RPMI8226 (cell line): ENCODE measurements at regions not wholly inside any gene's neighbourhood (a gene's known extent, or its start where the extent isn't known, plus 50 kb on each side); places are given as distances from the start of the nearest gene placed in this dataset.
A peak's percentile ranks its signal among the peaks of the same experiment; 100 is the strongest.
"Not testable (repeated sequence)": the region's sequence is repeated elsewhere in the genome, so short reads cannot be mapped to it uniquely, and the experiment has no call there.

ENCODE experiments used
- DNase-seq: peaks from one replicate; pipeline ENCODE4 v3.0.0-alpha.2; 2015

GRCh38 chr3:27629366-27629765 lies 92.8 kb downstream of the EOMES start:
- no peak for DNase-seq

- DNase-seq: no peak
Observed at GRCh38 chr3:27628026-27628750, 93.9 kb downstream of the EOMES start.

DNA sequence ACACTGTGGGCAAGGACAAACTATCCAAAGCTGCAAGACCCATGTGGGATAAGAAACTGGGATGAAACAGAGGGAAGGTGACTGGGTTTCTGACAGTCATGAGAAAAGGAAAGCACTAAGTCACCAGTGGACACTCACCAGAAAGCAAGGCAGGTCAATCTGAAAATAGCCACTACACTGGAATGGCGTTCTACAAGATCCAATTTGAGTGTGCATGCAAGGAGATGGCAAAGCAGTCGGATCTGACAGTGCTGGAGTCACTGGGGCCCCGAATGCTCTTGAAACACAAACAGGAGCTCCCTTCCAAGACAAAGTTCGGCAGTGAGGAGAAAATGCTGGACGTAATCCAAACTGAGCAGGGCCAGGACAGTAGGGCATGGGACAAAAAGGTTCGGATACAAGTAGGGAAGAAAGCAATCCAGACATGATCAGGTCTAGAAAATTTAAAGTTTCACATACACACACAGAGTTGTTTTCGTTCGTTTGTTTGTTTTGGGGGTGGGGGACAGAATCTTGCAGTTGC lies 95.5 kb downstream of the EOMES start:
- no peak for DNase-seq

- no peak for DNase-seq
Observed at GRCh38 chr3:27625864-27626263, 96.3 kb downstream of the EOMES start.

GRCh38 chr3:27623085-27623753 lies 98.9 kb downstream of the EOMES start:
- no peak for DNase-seq

- no peak for DNase-seq
Observed at GRCh38 chr3:27617552-27617951, 104.6 kb downstream of the EOMES start.

DNA sequence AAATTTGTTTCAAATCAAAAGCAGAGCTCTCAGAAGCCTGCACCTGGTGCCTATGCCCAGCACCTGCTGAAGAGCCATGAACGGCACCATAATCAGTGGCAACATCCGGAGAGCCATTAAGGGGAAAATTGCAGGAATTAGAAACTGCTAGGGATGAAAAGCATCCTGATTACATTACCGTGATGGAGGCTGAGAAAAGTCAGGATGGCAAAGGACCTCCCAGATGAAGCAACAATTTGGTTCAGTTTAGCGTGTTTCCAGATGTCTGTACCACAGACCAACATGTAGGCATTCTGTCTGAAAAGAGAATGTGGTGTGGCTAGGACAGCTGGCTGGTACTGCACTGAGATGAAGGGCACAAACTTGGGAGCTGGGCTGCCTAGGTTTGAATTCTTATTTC lies 106.1 kb downstream of the EOMES start:
- DNase-seq: no peak

- DNase-seq: no peak
Observed at GRCh38 chr3:27615555-27615954, 106.6 kb downstream of the EOMES start.

GRCh38 chr3:27614592-27614991 lies 107.5 kb downstream of the EOMES start:
- no peak for DNase-seq

GRCh38 chr3:27613846-27614500 lies 108.2 kb downstream of the EOMES start:
- DNase-seq: no peak

DNA sequence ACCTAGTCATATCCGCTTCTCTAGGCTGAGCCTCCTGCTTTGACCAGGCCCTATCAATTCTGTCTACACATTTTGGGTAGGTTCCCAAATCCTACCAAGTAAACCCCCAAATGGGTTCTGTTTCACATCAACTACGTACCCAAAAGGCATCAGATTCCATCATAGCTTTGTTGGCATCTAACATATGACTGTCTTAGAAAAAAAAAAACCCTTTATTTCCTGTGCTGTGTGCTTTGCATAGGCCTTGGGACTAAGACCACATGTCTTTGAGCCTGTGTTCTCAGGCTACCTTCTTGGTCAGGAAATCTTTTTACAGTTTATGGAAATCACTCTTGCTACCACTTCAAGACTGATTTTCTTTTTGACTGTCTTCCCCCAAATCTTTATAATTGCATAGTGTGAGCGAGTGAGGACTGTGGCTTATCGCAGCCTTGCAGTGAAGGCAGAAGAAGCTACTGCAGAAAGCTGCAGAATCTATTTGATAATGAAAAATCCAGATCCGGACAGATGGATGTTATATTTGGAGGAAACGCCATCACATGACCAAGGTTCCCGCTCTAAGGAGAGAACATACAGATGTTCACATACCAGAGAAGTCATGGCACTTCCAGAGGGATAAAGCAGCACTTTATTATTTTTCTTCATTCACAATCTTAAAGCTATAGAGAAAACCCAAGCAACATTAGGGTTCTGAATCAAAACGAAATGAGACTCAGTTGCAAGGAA lies 111.2 kb downstream of the EOMES start:
- DNase-seq: no peak

- no peak for DNase-seq
Observed at GRCh38 chr3:27607370-27607769, 114.8 kb downstream of the EOMES start.

- DNase-seq: no peak
Observed at GRCh38 chr3:27606537-27606936, 115.6 kb downstream of the EOMES start.

GRCh38 chr3:27601311-27601710 lies 117.1 kb upstream of the SLC4A7 start:
- not testable (repeated sequence) for DNase-seq

DNA sequence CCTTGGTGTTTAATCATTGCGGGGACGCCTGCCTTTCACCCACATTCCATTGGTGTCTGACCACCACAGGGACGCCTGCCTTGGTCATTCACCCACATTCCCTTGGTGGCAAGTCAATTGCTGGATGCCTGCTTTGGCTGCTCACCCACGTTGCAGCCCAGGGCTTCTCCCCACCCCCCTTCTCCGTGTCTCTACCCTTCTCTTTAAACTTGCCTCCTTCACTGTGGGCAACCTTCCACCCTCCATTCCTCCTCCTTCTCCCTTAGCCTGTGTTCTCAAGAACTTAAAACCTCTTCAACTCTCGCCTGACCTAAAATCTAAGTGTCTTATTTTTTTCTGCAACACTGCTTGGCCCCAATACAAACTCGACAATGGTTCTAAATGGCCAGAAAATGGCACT lies 115.6 kb upstream of the SLC4A7 start:
- DNase-seq: not testable (repeated sequence)

- DNase-seq: no peak
Observed at GRCh38 chr3:27596921-27597320, 112.7 kb upstream of the SLC4A7 start.

DNA sequence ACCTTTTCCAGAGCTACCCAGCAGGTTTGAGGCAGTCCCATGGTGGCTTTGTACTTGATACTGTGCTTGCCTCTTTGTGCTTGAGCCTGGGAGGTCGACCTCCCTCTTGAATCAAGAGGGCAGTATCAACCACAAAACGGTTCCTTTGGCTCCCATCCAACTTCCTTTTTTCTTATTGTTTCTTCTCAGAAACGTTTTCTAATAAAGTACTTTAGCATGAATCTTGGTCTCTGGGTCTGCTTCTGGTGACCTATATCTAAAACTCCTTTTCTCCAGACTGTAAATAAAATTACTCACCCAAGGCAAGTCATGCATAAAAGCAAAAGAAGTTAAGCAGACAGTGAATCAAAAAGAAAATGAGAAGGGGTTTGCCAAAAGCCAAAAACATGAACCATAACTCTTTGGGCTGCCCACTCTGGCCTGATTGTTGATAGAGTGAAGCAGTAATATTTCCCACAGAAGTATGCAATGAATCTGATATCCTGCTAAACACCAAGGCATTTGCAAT lies 112.2 kb upstream of the SLC4A7 start:
- peak; percentile 17 for DNase-seq

GRCh38 chr3:27594096-27594690 lies 110.0 kb upstream of the SLC4A7 start:
- no peak for DNase-seq

DNA sequence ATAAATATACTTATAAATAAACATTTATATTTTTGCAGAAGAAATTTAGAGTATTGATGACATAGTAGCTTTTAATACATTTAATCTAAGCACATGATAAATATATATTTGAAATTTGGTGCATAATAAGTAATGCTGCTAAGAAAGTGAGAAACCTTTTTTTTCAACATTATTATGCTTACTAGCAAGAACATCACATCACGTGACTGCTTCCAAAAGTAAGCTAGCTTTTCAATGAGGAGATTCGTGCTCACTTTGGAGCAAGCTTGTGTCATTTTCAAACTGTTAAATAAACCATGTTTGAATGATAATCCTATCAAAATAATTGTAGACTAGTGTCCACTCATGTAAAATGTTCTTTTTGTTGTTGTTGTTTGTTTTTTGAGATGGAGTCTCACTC lies 109.0 kb upstream of the SLC4A7 start:
- no peak for DNase-seq

DNA sequence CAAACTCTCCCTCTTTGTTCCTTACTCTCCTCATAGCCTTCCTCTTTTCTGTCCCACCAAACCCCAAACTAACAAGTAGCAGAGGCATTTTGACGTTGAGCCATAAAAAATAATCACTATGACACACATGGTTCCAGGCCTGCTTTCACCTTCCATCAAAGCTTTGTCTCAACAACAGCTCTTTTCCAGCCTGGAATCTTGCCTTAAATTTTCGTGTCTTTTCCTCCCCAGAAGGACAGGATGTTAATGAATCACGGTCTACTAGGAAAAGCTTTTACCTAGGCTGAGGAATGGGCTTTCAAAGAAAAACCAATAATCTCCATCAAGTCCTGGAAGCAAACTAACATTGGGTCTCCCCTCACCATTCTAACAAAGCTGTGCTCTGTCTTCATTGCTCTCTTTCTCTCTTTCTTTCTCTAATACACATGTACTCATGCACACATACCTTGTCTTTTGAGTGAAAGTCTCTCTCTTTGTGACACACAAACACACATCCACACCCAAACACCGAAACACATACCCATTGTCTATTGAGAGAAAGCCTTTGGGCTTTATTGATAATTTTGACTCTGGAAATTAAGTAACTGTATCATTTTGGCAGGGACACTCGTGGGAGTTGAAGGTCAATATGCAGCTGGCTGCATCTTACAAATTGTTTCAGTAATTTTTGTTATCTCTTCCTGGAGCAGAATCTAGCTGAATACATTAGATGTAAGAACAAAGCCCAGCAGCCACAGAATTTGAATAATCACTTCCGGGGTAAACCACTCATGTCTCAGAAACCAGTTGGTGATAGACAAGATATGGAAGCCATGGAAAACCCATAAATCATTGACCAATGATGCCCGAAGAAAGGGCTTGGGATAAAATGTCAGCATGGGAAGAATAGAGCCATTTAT lies 107.4 kb upstream of the SLC4A7 start:
- no peak for DNase-seq
